Thyroid gland (tissue), 4 donors: ENCODE measurements at regions not wholly inside any gene's neighbourhood (a gene's known extent, or its start where the extent isn't known, plus 50 kb on each side); places are given as distances from the start of the nearest gene placed in this dataset. TPM values are rescaled to one million over a fixed set of nuclear protein-coding genes. Genes with fewer than 3 reads are reported as not detected.

ENCODE experiments used
- DNase-seq, 2 donors: peaks; one replicate each; pipeline ENCODE4 v3.0.0-alpha.2; 2019
- H3K27ac ChIP-seq, 3 donors: fragments of 200-600 bp; sonication (generic); 1 replicate in 2 of 3; 2 replicates in 1 of 3; pipeline ENCODE4 v1.5.1; 2016 to 2019; ENCODE audit warnings: mild to moderate bottlenecking in 1 of 3, moderate library complexity in 1 of 3
- H3K27me3 ChIP-seq: fragments of 200-600 bp; sonication (generic); one replicate; pipeline ENCODE4 v1.5.1; 2019
- H3K36me3 ChIP-seq, 2 donors: fragments of 200-600 bp; sonication (generic); one replicate each; pipeline ENCODE4 v1.5.1; 2016 to 2019
- H3K4me1 ChIP-seq, 2 donors: fragments of 200-600 bp; sonication (generic); one replicate each; pipeline ENCODE4 v1.5.1; 2017 to 2019
- H3K4me3 ChIP-seq, 3 donors: fragments of 200-600 bp; sonication (generic); replicated peaks in 1 of 3; 1 replicate in 2 of 3; 2 replicates in 1 of 3; pipeline ENCODE4 v1.5.1; 2016; ENCODE audit warnings: mild to moderate bottlenecking in 1 of 3
- H3K9me3 ChIP-seq: fragments of 200-600 bp; sonication (generic); one replicate; pipeline ENCODE4 v1.5.1; 2017
- CTCF ChIP-seq, 6 experiments: fragments of 200-600 bp in 3 of 6; fragments of 450-650 bp in 3 of 6; sonication (generic) in 3 of 6; IDR thresholded peaks; one replicate each; pipeline ENCODE4 v1.5.1; 2016 to 2019; ENCODE audit warnings: antibody characterized with exemption in 6 of 6, mild to moderate bottlenecking in 2 of 6, inconsistent platforms in 1 of 6, moderate library complexity in 1 of 6
- POLR2A ChIP-seq, 2 donors: fragments of 450-650 bp; IDR thresholded peaks; one replicate each; pipeline ENCODE4 v1.6.1; 2017; ENCODE audit warnings: antibody characterized with exemption in 2 of 2, mild to moderate bottlenecking in 2 of 2, moderate library complexity in 1 of 2
- WGBS, 2 donors: methylation state at CpG; one replicate each; pipeline ENCODE4 v1.1.5; 2017; 5-methylcytosine and 5-hydroxymethylcytosine counted together
- intact Hi-C: fragments of 100-400 bp; cut with DNase I; formaldehyde crosslinking; loops from one replicate; pipeline ENCODE4 v1.15.1; 2023
- small RNA-seq: library from RNA; depleted of rRNA; stranded (forward); fragments of <200 nt; gene quantifications from one replicate; pipeline ENCODE3, GENCODE V24; 2016

GRCh38 chrX:137101273-137101990 lies 67.6 kb upstream of the GPR101 start:
- intact Hi-C loops, result no loop called here
- TF ChIP-seq POLR2A (IDR thresholded peaks at IDR 0.05) (no peak), CTCF (IDR thresholded peaks at IDR 0.05) (no peak)
- no peak overlapping the region for H3K4me3 ChIP-seq
- no peaks in the 10 kb centered on the region for H3K36me3 ChIP-seq
- no peaks in the 10 kb centered on the region for H3K9me3 ChIP-seq
- DNase-seq, result no peak
- H3K27me3 ChIP-seq, result peaks cover 5% of the 10 kb centered on the region
- H3K4me1 ChIP-seq, result no peaks in the 10 kb centered on the region
- 73 to 87% methylated on average over 7 of the region's 7 CpGs for WGBS, 2 donors
- no peak overlapping the region for H3K27ac ChIP-seq

Small RNA genes in the stretch of these regions (small RNA-seq; reads per million reads assigned to genes)
- gene AL355309.1, result not detected
